ENCODE measurements at regions not wholly inside any gene's neighbourhood (a gene's known extent, or its start where the extent isn't known, plus 50 kb on each side); places are given as distances from the start of the nearest gene placed in this dataset.

- DNase-seq (ENCODE audit: low read depth): no peak
- TF ChIP-seq CTCF (IDR thresholded peaks at IDR 0.05; ENCODE audit: insufficient read depth, low read depth, low read length): no peak
- no peak overlapping the region for H3K4me3 ChIP-seq (ENCODE audit: low read depth, low read length)
Measured at GRCh38 chr3:137948400-137949072, 61.4 kb upstream of the CLDN18 start.

GRCh38 chr3:137958636-137959035, 51.3 kb upstream of the CLDN18 start:
- no peak for DNase-seq (ENCODE audit: low read depth)
- TF ChIP-seq CTCF (IDR thresholded peaks at IDR 0.05; ENCODE audit: insufficient read depth, low read depth, low read length): no peak
- no peak overlapping the region for H3K4me3 ChIP-seq (ENCODE audit: low read depth, low read length)

Data from fibroblast of villous mesenchyme (primary cell).